Fibroblast of lung (primary cell): ENCODE measurements at regions not wholly inside any gene's neighbourhood (a gene's known extent, or its start where the extent isn't known, plus 50 kb on each side); places are given as distances from the start of the nearest gene placed in this dataset.

ENCODE experiments used
- EZH2 ChIP-seq: IDR thresholded peaks from 2 replicates; pipeline ENCODE4 v1.5.1; 2012; ENCODE audit warnings: low read length, control low read depth, mild to moderate bottlenecking; ENCODE audit errors: missing control alignments
- TF ChIP-seq, protein P1 (sequence below), 2 donors: IDR thresholded peaks in 1 of 2; conservative IDR thresholded peaks in 1 of 2; 1 replicate in 1 of 2; 2 replicates in 1 of 2; pipeline ENCODE4 v1.5.1; 2011 to 2012; ENCODE audit warnings: low read length in 2 of 2, control low read depth in 1 of 2, inconsistent platforms in 1 of 2, low read depth in 1 of 2, mild to moderate bottlenecking in 1 of 2

DNA sequence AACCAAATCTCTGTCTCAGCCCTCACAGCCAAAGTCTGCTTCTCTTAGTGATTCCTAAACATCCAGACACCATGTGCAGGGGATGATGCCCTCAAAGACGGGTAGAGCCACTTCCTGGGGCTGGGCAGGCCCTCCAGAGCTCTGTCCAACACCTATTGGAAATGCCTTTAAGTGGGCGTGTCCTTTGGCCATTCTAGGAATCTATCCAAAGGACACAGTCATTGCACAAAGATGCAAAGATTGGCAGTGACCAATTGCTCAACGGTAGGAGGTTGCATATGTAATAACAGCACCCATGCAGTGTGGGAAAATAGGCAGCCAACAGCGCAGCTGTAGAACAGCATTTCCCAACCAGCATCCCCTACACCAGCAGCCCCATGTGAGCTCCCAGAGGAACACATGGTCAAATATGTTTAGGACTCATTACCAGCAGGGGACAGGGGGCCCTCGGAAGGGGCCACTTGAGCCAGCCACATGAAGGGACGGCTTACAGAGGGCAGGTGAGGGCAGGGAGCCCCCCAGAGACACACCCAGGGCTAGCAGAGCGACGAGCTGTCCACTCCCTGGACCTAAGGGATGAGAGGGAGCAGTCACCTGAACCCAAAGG is 142.8 kb upstream of the IQSEC1 start:
- TF ChIP-seq, protein P1, sequence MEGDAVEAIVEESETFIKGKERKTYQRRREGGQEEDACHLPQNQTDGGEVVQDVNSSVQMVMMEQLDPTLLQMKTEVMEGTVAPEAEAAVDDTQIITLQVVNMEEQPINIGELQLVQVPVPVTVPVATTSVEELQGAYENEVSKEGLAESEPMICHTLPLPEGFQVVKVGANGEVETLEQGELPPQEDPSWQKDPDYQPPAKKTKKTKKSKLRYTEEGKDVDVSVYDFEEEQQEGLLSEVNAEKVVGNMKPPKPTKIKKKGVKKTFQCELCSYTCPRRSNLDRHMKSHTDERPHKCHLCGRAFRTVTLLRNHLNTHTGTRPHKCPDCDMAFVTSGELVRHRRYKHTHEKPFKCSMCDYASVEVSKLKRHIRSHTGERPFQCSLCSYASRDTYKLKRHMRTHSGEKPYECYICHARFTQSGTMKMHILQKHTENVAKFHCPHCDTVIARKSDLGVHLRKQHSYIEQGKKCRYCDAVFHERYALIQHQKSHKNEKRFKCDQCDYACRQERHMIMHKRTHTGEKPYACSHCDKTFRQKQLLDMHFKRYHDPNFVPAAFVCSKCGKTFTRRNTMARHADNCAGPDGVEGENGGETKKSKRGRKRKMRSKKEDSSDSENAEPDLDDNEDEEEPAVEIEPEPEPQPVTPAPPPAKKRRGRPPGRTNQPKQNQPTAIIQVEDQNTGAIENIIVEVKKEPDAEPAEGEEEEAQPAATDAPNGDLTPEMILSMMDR (conservative IDR thresholded peaks at IDR 0.05 in 1 of 2, IDR thresholded peaks at IDR 0.05 in 1 of 2; ENCODE audit: low read depth in 1 of 2, low read length in 2 of 2): no peak
- no peak for TF ChIP-seq EZH2
